Ishikawa (cell line): ENCODE measurements at regions not wholly inside any gene's neighbourhood (a gene's known extent, or its start where the extent isn't known, plus 50 kb on each side); places are given as distances from the start of the nearest gene placed in this dataset.

ENCODE experiments used
- CEBPB ChIP-seq: IDR thresholded peaks from 2 replicates; pipeline ENCODE4 v1.6.1; 2012
- CREB1 ChIP-seq: IDR thresholded peaks from 2 replicates; pipeline ENCODE4 v1.6.1; 2012; ENCODE audit warnings: low read depth
- EGR1 ChIP-seq: IDR thresholded peaks from 2 replicates; pipeline ENCODE4 v1.6.1; 2012
- EP300 ChIP-seq: IDR thresholded peaks from 2 replicates; pipeline ENCODE4 v1.6.1; 2012; ENCODE audit warnings: borderline replicate concordance
- FOXM1 ChIP-seq: IDR thresholded peaks from 2 replicates; pipeline ENCODE4 v1.6.1; 2012; ENCODE audit warnings: low read depth, borderline replicate concordance
- NFIC ChIP-seq: IDR thresholded peaks from 2 replicates; pipeline ENCODE4 v1.6.1; 2012
- RAD21 ChIP-seq: IDR thresholded peaks from 2 replicates; pipeline ENCODE4 v1.6.1; 2012; ENCODE audit warnings: low read depth
- REST ChIP-seq: IDR thresholded peaks from 2 replicates; pipeline ENCODE4 v1.6.1; 2012; ENCODE audit warnings: low read depth, mild to moderate bottlenecking
- TAF1 ChIP-seq: IDR thresholded peaks from 2 replicates; pipeline ENCODE4 v1.6.1; 2012; ENCODE audit warnings: low read depth, mild to moderate bottlenecking
- TCF12 ChIP-seq: IDR thresholded peaks from 2 replicates; pipeline ENCODE4 v1.6.1; 2012; ENCODE audit warnings: low read depth
- TEAD4 ChIP-seq: IDR thresholded peaks from 2 replicates; pipeline ENCODE4 v1.6.1; 2012
- YY1 ChIP-seq: IDR thresholded peaks from 2 replicates; pipeline ENCODE4 v1.6.1; 2012; ENCODE audit warnings: low read depth
- ZBTB7A ChIP-seq: IDR thresholded peaks from 2 replicates; pipeline ENCODE4 v1.6.1; 2012; ENCODE audit warnings: low read depth
- TF ChIP-seq, protein P1 (sequence below): IDR thresholded peaks from 2 replicates; pipeline ENCODE4 v1.6.1; 2012
- TF ChIP-seq, protein P2 (sequence below): IDR thresholded peaks from 2 replicates; pipeline ENCODE4 v1.6.1; 2012

- TF ChIP-seq ZBTB7A (no peak), RAD21 (no peak), YY1 (no peak), EP300 (no peak), TCF12 (no peak), CREB1 (no peak), REST (no peak), FOXM1 (no peak)
- TF ChIP-seq, protein P1, sequence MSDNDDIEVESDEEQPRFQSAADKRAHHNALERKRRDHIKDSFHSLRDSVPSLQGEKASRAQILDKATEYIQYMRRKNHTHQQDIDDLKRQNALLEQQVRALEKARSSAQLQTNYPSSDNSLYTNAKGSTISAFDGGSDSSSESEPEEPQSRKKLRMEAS, result no peak
- TF ChIP-seq, protein P2, sequence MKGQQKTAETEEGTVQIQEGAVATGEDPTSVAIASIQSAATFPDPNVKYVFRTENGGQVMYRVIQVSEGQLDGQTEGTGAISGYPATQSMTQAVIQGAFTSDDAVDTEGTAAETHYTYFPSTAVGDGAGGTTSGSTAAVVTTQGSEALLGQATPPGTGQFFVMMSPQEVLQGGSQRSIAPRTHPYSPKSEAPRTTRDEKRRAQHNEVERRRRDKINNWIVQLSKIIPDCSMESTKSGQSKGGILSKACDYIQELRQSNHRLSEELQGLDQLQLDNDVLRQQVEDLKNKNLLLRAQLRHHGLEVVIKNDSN, result no peak
Measured at GRCh38 chr5:112112346-112112745, 306.7 kb downstream of the EPB41L4A start.

DNA sequence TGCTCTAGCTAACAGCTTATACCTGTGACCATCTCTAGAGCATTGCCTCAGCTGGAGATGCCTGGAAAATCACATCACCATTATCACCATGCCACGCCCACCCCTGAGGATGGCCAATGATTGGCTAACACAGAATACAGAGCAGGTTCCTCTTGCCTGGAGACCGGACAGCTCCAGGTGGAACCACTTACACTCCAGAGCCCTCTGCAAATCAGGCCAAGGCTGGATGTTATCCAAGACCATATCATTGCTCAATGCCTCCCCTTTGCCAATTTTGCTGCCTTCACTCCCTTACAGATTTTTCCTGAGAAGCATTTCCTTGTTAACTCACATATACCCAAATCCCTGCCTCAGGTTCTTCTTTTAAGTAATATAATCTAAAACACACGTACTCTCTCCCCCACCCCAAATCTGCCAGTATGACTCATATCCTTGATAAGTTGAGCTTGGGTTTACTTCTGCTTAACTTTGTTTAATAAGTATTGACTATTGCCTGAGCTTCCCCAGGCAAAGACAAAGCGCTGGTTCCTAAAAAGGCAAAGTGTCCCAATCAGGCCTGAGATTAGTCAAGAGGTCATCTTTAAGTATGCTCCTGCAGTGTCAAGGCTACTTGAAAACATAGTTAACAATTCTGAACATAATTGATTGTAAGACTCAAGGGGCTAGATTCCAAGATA is 309.6 kb downstream of the EPB41L4A start:
- no peak for TF ChIP-seq TEAD4
- TF ChIP-seq EP300, result no peak
- peak; percentile 23; the same call in 1 of the 2 replicates for TF ChIP-seq REST
- TF ChIP-seq TCF12, result no peak
- TF ChIP-seq FOXM1, result no peak
- TF ChIP-seq, protein P2, result no peak
- TF ChIP-seq CEBPB, result peak; percentile 91
- no peak for TF ChIP-seq ZBTB7A
- no peak for TF ChIP-seq RAD21
- no peak for TF ChIP-seq TAF1
- peak; percentile 65 for TF ChIP-seq NFIC
- TF ChIP-seq YY1, result no peak
- TF ChIP-seq, protein P1, result no peak
- no peak for TF ChIP-seq EGR1
- no peak for TF ChIP-seq CREB1

GRCh38 chr5:112106878-112107277 is 312.2 kb downstream of the EPB41L4A start:
- TF ChIP-seq NFIC (no peak), TEAD4 (no peak)

DNA sequence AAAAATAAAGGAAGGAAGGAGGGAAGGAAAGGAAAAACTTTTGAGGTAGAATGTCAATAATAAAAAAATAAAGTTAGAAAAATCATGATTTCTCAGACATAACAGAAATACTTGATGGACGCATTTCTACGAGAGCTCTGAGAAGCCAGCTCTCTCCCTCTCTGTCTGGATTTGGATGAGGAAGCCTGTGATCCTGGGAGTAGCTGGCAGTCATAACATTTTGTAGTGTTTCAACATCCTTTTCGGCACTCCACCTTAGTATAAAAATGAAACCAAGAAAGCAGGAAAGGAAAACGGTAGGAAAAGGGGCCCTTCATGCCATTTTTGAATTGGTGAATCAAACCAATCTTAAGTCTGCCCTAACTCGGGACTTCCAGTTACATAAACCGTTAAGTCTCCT is 321.3 kb downstream of the EPB41L4A start:
- TF ChIP-seq, protein P2, result no peak
- TF ChIP-seq NFIC (no peak), FOXM1 (no peak), TAF1 (no peak), TEAD4 (no peak), YY1 (no peak), ZBTB7A (no peak), CEBPB (no peak), TCF12 (no peak), RAD21 (no peak), EP300 (no peak), EGR1 (no peak), CREB1 (no peak), REST (no peak)
- TF ChIP-seq, protein P1, result no peak
